ENCODE measurements at regions not wholly inside any gene's neighbourhood (a gene's known extent, or its start where the extent isn't known, plus 50 kb on each side); places are given as distances from the start of the nearest gene placed in this dataset.

GRCh38 chr6:156026486-156027247 lies 571.0 kb upstream of the NOX3 start:
- no peak for TF ChIP-seq CTCF (IDR thresholded peaks at IDR 0.05)
- no peak for TF ChIP-seq ATOH8 (CRISPR knock-in tag; IDR thresholded peaks at IDR 0.05; ENCODE audit: low read depth)
- no peak for TF ChIP-seq USF2 (IDR thresholded peaks at IDR 0.05)
- TF ChIP-seq SMC3 (IDR thresholded peaks at IDR 0.05): no peak
- TF ChIP-seq POLR2AphosphoS2 (conservative IDR thresholded peaks at IDR 0.05; ENCODE audit: low read length): no peak
- no peak for TF ChIP-seq MAZ (IDR thresholded peaks at IDR 0.05; ENCODE audit: borderline replicate concordance, low read depth, low read length)
- no peak for TF ChIP-seq EP300 (IDR thresholded peaks at IDR 0.05)

All from A549 (cell line).